ENCODE measurements at regions not wholly inside any gene's neighbourhood (a gene's known extent, or its start where the extent isn't known, plus 50 kb on each side); places are given as distances from the start of the nearest gene placed in this dataset.
A peak's percentile ranks its signal among the peaks of the same experiment; 100 is the strongest.

- DNase-seq (ENCODE audit: low spot score) = no peak
These were observed 848.0 kb downstream of the RNF144A start for GRCh38 chr2:7765236-7765635.

- DNase-seq (ENCODE audit: low spot score) = no peak
These were observed 849.0 kb downstream of the RNF144A start for GRCh38 chr2:7766088-7766722.

DNA sequence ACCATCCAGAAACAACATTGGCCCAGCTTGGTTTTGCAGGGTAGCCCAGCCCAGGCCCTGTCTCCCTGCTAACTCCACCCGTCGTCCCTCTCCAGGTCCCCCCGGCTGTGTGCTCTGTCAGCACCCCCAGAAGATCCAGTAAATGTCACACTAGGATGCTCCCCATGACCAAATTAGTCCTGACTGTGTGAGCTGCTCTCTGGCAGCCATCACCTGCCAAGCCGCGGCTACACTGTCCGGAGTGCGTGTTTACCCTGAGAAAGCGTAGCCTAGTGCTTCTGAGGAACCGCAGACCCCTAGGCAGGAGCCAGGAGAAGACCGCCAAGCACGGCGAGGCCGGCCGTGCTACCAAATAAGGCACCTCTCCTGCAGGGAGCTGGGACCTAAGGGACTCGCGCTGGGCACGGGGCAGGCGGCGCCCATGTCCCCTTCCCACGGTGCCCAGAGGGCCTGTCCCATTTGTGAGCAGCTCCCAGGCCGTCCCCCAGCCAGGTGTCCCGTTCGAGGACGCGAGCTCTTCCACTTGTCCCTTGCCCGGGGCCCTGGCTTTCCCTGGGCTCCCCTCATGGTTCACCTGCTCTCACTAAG is 849.9 kb downstream of the RNF144A start:
- no peak for DNase-seq (ENCODE audit: low spot score)

- DNase-seq (ENCODE audit: low spot score) = no peak
These were observed 850.7 kb downstream of the RNF144A start for GRCh38 chr2:7767902-7768301.

DNA sequence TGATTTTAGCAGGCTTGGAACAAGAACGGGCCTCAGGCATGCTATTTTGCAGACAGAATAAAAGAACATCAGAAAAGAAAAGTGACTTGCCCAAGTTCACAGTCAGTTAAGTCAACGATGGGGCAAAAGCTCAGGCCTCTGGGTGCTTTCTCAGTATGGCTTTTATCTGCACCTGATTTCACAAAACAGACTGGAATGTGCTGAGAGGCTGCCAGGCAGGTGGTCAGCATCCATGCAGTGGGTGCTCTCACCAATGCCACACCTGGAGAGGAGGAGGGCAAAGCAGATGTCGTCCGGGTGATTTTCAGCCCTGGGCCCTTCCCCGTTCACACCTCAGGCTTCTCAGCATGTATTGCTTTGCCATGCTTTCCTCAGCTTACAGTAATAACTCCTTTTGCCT is 854.6 kb downstream of the RNF144A start:
- DNase-seq (ENCODE audit: low spot score) = no peak

DNA sequence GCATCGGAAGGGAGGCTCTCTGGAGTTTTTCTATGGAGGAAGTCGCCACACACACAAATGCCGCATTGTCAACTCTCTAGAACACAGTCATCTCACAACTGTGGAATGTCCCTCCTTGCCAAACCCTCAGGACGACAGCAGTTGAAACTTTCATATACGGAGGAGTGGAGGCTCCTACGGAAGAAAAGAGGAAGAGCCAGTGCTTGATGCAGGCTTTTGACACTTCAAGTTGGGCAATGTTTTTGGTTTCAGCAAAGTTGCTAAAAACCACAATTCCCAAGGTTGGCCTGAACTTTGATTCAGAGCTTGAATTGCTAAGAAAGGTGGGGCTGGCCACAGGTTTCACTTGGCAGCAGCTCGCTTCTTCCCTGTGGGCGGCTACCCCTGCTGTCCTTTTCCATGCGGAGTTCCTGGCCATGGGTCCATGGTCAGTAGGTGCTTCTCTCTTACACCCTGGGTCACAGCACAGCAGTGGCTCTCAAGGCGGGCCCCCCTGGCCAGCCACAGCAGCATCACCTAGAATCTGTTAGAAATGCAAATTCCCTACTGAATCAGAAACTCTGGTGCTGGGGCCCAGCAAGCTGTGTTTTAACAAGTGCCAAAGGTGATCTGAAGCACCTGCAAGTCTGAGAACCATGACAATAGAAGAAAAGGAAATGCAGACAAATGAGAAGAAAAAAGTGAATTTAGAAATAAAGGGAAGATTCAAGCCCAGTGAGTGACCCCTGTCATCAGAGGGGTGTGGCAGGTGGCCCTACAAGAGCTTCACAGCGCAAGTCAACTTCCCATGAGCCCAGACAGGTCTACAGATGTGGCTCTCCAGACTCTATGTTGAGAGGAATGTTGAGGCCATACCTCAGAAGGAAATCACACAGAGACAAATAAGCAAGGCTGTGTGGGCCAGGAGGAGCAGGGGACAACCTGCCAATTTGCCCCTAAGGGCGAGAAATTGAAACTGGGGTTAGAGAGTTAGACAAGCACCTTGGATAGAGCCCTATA is 856.4 kb downstream of the RNF144A start:
- DNase-seq (ENCODE audit: low spot score) = peak; percentile 27

GRCh38 chr2:7774481-7774880 is 857.3 kb downstream of the RNF144A start:
- no peak for DNase-seq (ENCODE audit: low spot score)

GRCh38 chr2:7777668-7778067 is 860.5 kb downstream of the RNF144A start:
- no peak for DNase-seq (ENCODE audit: low spot score)

- DNase-seq (ENCODE audit: low spot score) = no peak
These were observed 863.1 kb downstream of the RNF144A start for GRCh38 chr2:7780321-7780720.

DNA sequence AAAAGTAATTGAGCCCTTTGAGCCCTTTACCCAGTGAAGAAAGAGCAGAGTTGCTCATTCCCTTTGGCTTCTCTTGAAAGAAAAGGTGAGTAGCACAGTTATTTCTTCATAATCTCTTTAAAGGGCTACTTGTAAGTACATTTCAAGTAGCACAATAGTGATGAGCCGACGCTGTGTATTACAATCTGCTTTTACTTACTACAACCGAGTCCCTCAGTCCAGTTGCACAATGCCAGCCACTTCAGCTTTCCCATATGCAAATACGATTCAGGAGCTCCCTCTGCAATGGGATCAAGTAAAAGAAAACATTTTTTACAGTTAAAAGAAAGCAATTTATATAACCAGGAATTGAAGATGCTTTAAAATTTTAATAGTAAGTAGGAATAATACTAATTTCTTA is 868.5 kb downstream of the RNF144A start:
- DNase-seq (ENCODE audit: low spot score) = no peak

DNA sequence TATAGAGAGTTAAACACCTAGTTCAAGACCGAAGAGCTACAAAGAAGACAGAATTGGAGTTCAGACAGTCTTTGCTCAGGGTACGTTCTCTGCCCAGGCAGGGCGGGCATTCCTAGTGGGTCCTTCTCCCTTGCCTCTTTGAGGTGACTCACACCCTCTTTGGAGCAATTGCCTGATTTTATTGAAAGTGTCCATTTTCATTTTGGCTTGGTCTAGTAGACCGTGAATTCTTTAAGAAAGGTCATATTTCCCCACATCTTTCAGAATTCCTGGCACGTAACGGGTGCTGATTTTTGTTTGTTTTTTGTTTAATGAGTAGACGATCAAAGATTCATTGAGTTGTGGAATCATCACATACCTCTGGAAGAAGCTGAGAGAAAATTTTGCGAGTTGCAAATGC is 871.5 kb downstream of the RNF144A start:
- DNase-seq (ENCODE audit: low spot score) = no peak

GRCh38 chr2:7792031-7792651 is 874.9 kb downstream of the RNF144A start:
- no peak for DNase-seq (ENCODE audit: low spot score)

GRCh38 chr2:7795778-7796563 is 878.8 kb downstream of the RNF144A start:
- peak; percentile 6 for DNase-seq (ENCODE audit: low spot score)

- DNase-seq (ENCODE audit: low spot score) = no peak
These were observed 881.8 kb upstream of the ID2 start for GRCh38 chr2:7800031-7800430.

- DNase-seq (ENCODE audit: low spot score) = no peak
These were observed 880.6 kb upstream of the ID2 start for GRCh38 chr2:7801212-7801611.

- no peak for DNase-seq (ENCODE audit: low spot score)
These were observed 878.3 kb upstream of the ID2 start for GRCh38 chr2:7803515-7803914.

DNA sequence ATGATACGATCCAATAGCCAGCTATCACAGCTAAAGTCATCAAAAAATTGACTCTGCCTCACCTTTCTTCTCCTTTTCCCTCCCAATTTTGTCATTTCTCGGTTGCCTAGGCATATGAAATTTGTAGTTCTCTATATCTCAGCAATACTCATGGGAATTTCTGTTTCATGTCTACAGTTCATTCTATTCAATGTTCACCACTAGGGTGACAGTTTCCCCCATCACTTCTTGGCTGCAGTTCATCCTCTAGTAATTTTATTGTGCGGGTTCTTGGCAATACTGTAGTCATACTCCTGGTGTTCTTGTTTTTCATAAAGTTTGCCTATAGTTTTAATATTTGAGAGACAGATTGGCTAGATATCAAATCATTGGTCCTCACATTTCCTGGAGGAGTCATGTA is 872.2 kb upstream of the ID2 start:
- no peak for DNase-seq (ENCODE audit: low spot score)

DNA sequence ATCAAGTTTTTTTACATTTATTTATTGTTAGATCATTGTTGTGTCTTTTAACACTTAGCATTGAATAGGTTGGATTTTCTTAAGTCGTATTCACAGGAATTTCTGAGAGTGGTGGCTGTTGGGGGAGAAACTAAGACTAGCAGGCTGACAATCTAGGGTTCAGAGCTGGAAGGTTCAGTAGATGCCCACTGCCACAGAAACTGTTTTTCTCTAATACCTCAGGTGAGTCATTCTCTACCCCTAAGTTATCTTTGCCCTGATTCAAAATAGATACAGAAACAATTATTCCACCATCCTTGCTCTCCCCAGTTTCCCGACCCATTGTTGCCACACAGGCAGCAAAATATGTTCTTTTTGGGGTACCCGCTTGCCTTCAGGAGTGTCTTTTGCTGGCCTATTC is 870.8 kb upstream of the ID2 start:
- no peak for DNase-seq (ENCODE audit: low spot score)

DNA sequence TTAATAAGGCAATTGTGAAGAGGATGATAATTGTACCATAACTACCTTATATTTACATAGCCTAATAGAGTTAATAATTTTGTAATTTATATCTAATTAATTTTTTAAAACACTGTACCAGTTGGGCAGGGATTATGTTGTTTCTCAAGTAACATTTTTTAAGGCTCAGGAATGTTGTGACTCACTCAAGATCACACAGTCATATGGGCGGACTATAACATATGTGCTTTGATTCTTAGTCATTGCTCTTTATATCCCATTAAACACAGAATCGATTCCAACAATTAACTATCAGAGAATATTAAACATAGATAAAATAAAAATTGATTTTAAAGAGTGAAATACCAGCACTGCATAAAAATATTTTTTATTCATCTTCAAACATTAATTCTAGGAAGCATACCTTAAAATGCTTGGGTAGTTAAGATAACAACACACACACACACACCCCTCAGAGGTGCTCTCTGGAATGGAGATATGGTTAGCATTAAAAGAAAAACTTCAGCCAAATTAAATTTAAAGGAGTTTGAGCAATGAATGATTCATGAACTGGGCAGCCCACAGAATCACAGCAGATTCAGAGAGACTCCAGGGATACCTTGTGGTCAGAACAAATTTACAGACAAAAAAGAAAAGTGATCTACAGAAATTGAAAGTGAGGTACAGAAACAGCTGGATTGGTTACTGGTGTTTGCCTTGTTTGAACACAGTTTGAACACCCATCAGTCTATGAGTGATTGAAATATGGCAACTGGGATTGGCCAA is 869.4 kb upstream of the ID2 start:
- no peak for DNase-seq (ENCODE audit: low spot score)

- DNase-seq (ENCODE audit: low spot score) = no peak
These were observed 868.1 kb upstream of the ID2 start for GRCh38 chr2:7813541-7814292.

Data from COLO829 (cell line).